Effector memory CD8-positive, alpha-beta T cell (primary cell): ENCODE measurements at regions not wholly inside any gene's neighbourhood (a gene's known extent, or its start where the extent isn't known, plus 50 kb on each side); places are given as distances from the start of the nearest gene placed in this dataset.

Experiments
- ATAC-seq: fragments of 150-1000 bp; cut with Tn5 transposase; replicated peaks from 2 replicates; pipeline ENCODE4 v1.10.0; 2021; ENCODE audit warnings: mild to moderate bottlenecking, moderate library complexity
- DNase-seq, 3 experiments: peaks; one replicate each; pipeline ENCODE4 v3.0.0; 2021
- H3K27ac Mint-ChIP-seq, 2 donors: one replicate each; pipeline ENCODE4 v1.8.0; 2022; ENCODE audit warnings: mild to moderate bottlenecking in 2 of 2, mixed read lengths in 2 of 2, moderate library complexity in 2 of 2
- H3K27me3 Mint-ChIP-seq, 2 donors: one replicate each; pipeline ENCODE4 v1.8.0; 2022; ENCODE audit warnings: mixed read lengths in 2 of 2
- H3K36me3 Mint-ChIP-seq: one replicate; pipeline ENCODE4 v1.8.0; 2022; ENCODE audit warnings: mild to moderate bottlenecking, moderate library complexity, mixed read lengths; ENCODE audit not compliant: insufficient read depth
- H3K4me1 Mint-ChIP-seq, 2 donors: one replicate each; pipeline ENCODE4 v1.8.0; 2022; ENCODE audit warnings: low read depth in 2 of 2, mixed read lengths in 2 of 2
- H3K4me3 Mint-ChIP-seq, 2 donors: one replicate each; pipeline ENCODE4 v1.8.0; 2022; ENCODE audit warnings: mild to moderate bottlenecking in 2 of 2, mixed read lengths in 2 of 2, moderate library complexity in 2 of 2
- H3K9me3 Mint-ChIP-seq, 2 donors: one replicate each; pipeline ENCODE4 v1.8.0; 2022; ENCODE audit warnings: mixed read lengths in 2 of 2

DNA sequence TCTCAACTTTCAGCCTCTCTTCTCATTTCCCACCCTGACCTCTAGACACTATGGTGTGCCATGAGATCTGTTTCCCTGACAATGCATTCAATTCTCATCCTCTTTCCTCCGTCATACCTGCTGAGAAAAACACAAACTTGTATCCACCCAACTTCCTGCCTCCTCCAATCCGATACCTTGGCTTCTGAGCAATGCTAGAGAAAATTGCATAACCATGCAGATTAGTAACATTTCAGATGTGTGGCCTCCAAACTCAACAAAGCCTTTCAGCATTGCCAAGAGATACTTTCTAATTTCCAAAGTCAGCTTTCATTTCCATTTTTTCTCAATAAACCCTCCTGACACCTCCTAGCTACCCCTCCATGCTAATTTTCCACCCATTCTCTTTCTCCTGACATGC, 88.5 kb downstream of the MINAR1 start:
- no peaks in the 10 kb centered on the region for H3K9me3 Mint-ChIP-seq
- DNase-seq (no peak), ATAC-seq (no peak)
- no peak overlapping the region for H3K4me3 Mint-ChIP-seq
- no peaks in the 10 kb centered on the region for H3K4me1 Mint-ChIP-seq
- H3K27ac Mint-ChIP-seq, result no peak overlapping the region
- no peaks in the 10 kb centered on the region for H3K36me3 Mint-ChIP-seq
- H3K27me3 Mint-ChIP-seq, result peaks cover 38 to 44% of the 10 kb centered on the region in 2 donors

DNA sequence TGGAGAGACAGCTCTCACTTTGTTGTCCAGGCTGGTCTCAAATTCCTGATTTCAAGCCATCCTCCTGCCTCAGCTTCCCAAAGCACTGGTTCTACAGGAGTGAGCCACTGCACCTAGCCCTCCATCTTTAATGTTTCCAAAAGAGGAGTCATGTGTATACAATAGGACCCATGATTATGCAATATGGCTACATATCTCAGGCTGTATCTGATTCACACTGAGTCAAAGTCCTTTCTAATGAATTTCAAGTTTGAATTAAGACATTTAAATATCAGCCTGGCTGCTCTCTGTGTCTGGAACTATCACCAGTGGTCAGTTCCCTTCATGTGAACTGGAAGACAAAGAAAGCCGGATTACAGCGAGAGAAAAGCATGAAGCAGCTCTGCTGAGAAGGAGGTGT, 90.5 kb downstream of the MINAR1 start:
- no peaks in the 10 kb centered on the region for H3K4me1 Mint-ChIP-seq
- ATAC-seq (no peak), DNase-seq (no peak)
- no peak overlapping the region for H3K4me3 Mint-ChIP-seq
- H3K27me3 Mint-ChIP-seq, result peaks cover 30 to 50% of the 10 kb centered on the region in 2 donors
- no peaks in the 10 kb centered on the region for H3K36me3 Mint-ChIP-seq
- H3K9me3 Mint-ChIP-seq, result no peaks in the 10 kb centered on the region
- H3K27ac Mint-ChIP-seq, result no peak overlapping the region

DNA sequence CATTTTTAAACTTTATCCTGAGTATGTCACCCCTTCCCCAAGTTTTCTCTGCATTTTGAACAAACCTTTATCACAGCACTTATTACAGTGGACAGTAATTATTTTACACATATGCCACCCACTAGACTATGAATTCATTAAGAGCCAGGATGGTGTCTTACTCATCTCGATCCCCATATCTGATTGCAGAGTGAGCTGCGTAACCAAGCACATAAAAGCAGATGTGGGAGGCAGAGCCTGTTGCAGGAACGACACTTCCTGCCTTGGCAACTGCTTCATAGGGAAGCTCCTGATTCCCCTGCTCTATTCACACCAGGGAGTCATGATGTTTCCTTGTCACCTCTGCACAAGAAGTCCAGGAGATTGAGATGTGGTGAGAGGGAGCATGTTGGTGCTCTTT, 91.1 kb downstream of the MINAR1 start:
- H3K4me3 Mint-ChIP-seq, result no peak overlapping the region
- no peaks in the 10 kb centered on the region for H3K36me3 Mint-ChIP-seq
- ATAC-seq (no peak), DNase-seq (no peak)
- H3K27me3 Mint-ChIP-seq, result peaks cover 29 to 51% of the 10 kb centered on the region in 2 donors
- no peak overlapping the region for H3K27ac Mint-ChIP-seq
- H3K9me3 Mint-ChIP-seq, result no peaks in the 10 kb centered on the region
- no peaks in the 10 kb centered on the region for H3K4me1 Mint-ChIP-seq

GRCh38 chr15:79524531-79524930, 92.4 kb downstream of the MINAR1 start:
- Mint-ChIP-seq H3K36me3 (no peaks in the 10 kb centered on the region), H3K9me3 (no peaks in the 10 kb centered on the region), H3K27me3 (peaks cover 21 to 43% of the 10 kb centered on the region in 2 donors), H3K4me3 (no peak overlapping the region), H3K27ac (no peak overlapping the region), H3K4me1 (no peaks in the 10 kb centered on the region)
- no peak for ATAC-seq
- no peak for DNase-seq

DNA sequence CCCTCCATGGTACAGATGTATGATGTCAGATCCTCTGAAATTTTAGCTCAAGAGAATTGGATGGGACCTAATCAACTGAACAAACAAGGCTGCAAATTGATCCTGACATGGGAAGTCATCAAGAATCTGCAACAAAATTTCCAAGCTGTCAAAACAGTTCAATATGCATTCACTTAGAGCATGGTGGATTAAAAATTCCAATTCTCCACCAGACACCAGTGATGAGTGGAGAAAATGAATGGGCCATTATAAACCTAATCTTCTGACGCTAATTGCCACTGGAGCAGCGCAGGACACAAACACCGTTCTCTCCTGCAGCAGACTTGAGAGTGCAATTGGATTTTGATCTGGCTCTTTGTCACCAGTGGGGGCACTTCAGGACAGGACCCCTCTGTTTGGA, 94.2 kb downstream of the MINAR1 start:
- peaks cover 26 to 46% of the 10 kb centered on the region in 2 donors for H3K27me3 Mint-ChIP-seq
- H3K4me1 Mint-ChIP-seq, result no peaks in the 10 kb centered on the region
- H3K9me3 Mint-ChIP-seq, result no peaks in the 10 kb centered on the region
- no peak overlapping the region for H3K27ac Mint-ChIP-seq
- ATAC-seq (no peak), DNase-seq (no peak)
- no peak overlapping the region for H3K4me3 Mint-ChIP-seq
- no peaks in the 10 kb centered on the region for H3K36me3 Mint-ChIP-seq

- DNase-seq, result no peak
- Mint-ChIP-seq H3K9me3 (no peaks in the 10 kb centered on the region), H3K27me3 (peaks cover 36 to 46% of the 10 kb centered on the region in 2 donors), H3K4me1 (no peaks in the 10 kb centered on the region), H3K36me3 (no peaks in the 10 kb centered on the region), H3K4me3 (no peak overlapping the region), H3K27ac (no peak overlapping the region)
- ATAC-seq, result no peak
Observed at GRCh38 chr15:79527821-79528220, 95.7 kb downstream of the MINAR1 start.

GRCh38 chr15:79529157-79529785, 97.1 kb downstream of the MINAR1 start:
- ATAC-seq, result no peak
- Mint-ChIP-seq H3K4me3 (no peak overlapping the region), H3K4me1 (no peaks in the 10 kb centered on the region), H3K9me3 (no peaks in the 10 kb centered on the region), H3K27ac (no peak overlapping the region), H3K27me3 (peaks cover 31 to 40% of the 10 kb centered on the region in 2 donors), H3K36me3 (no peaks in the 10 kb centered on the region)
- no peak for DNase-seq

DNA sequence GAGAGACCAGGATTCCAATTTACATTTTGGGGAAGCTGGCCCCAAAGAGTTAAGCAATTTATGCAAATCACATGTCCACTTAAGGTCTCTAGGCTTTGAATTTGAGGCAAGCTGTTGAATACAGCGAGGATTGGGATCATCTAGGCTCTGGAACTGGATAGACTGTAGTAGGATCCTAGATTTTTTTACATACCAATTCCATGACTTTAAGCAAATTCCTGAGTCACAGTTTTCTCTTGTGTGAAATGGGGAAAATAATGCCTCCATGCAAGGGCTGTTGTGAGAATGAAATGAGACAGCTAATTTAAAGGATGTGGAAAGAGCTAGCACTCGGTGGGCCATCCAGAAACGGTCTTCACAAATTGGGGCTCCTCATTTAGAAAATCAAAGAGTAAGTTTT, 103.4 kb downstream of the MINAR1 start:
- Mint-ChIP-seq H3K4me3 (no peak overlapping the region), H3K9me3 (no peaks in the 10 kb centered on the region), H3K36me3 (no peaks in the 10 kb centered on the region), H3K27me3 (peaks cover 36 to 59% of the 10 kb centered on the region in 2 donors), H3K27ac (no peak overlapping the region), H3K4me1 (no peaks in the 10 kb centered on the region)
- ATAC-seq, result no peak
- DNase-seq, result no peak

GRCh38 chr15:79538527-79538926, 106.4 kb downstream of the MINAR1 start:
- ATAC-seq (no peak), DNase-seq (no peak)
- H3K4me1 Mint-ChIP-seq, result no peaks in the 10 kb centered on the region
- no peak overlapping the region for H3K4me3 Mint-ChIP-seq
- H3K9me3 Mint-ChIP-seq, result no peaks in the 10 kb centered on the region
- H3K27ac Mint-ChIP-seq, result no peak overlapping the region
- H3K27me3 Mint-ChIP-seq, result peaks cover 21 to 71% of the 10 kb centered on the region in 2 donors
- H3K36me3 Mint-ChIP-seq, result no peaks in the 10 kb centered on the region

DNA sequence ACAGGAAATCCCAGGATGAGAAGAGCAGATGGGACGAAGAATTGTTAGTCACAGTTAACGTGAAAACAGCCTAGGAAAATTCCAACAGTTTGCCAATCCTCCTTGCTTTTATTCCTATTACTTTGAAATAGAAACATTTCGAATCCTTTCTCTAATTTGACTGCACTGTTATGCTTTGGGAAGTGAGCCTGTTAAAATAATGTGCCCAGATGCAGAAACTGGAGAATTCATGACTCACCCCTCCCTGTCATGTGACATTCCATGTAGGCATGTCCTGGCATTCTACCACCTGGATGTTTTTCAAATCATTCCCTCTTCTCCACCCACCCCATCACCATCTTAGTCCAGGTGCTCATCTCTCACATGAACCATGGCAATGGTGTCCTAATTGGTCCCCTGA, 107.3 kb downstream of the MINAR1 start:
- peaks cover 15 to 65% of the 10 kb centered on the region in 2 donors for H3K27me3 Mint-ChIP-seq
- no peaks in the 10 kb centered on the region for H3K4me1 Mint-ChIP-seq
- DNase-seq (no peak), ATAC-seq (no peak)
- no peaks in the 10 kb centered on the region for H3K9me3 Mint-ChIP-seq
- no peak overlapping the region for H3K4me3 Mint-ChIP-seq
- H3K27ac Mint-ChIP-seq, result no peak overlapping the region
- no peaks in the 10 kb centered on the region for H3K36me3 Mint-ChIP-seq

DNA sequence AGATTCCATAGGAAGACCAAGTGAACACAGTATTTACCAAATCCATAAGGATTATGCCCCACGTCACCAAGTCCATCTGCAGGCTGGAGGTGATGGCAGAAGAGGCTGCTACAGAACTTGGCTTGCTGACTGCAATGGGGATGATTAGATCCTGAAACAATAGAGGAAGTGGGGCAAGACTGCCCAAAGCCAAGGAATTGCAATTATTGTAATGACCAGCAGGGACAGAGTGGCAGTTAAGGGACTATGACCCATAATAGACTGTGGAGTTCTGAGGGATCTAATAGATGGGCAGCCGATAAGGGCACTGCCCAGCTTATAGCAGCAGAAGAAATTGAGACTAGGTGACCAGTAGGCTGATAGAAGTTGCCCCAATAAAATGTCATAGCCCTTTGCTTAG, 108.4 kb downstream of the MINAR1 start:
- Mint-ChIP-seq H3K27me3 (peaks cover 18 to 58% of the 10 kb centered on the region in 2 donors), H3K4me1 (no peaks in the 10 kb centered on the region), H3K27ac (no peak overlapping the region), H3K4me3 (no peak overlapping the region), H3K36me3 (no peaks in the 10 kb centered on the region), H3K9me3 (no peaks in the 10 kb centered on the region)
- DNase-seq (no peak), ATAC-seq (no peak)

DNA sequence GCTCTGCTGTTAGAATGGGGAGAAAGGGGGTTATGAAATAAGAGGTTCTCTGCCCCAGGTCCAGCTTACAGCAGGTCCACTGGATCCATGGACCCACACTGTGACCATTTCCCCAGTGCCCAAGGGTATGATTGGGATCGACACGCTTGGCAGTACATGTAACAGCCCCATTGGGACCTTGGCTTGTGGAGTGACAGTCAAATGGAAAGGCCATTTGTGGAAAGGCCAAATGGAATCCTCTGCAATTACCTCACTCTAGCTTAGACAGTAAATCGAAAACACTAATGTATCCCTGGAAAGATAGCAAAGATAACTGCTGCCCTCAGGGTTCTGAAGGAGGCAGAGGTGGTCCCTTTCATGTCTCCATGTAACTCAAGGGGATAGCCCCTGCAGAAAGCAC, 109.1 kb downstream of the MINAR1 start:
- Mint-ChIP-seq H3K27ac (no peak overlapping the region), H3K4me1 (no peaks in the 10 kb centered on the region), H3K36me3 (no peaks in the 10 kb centered on the region), H3K4me3 (no peak overlapping the region), H3K9me3 (no peaks in the 10 kb centered on the region), H3K27me3 (peaks cover 24 to 61% of the 10 kb centered on the region in 2 donors)
- DNase-seq, result no peak
- no peak for ATAC-seq

GRCh38 chr15:79543097-79543496, 111.0 kb downstream of the MINAR1 start:
- Mint-ChIP-seq H3K4me1 (no peaks in the 10 kb centered on the region), H3K27ac (no peak overlapping the region), H3K36me3 (no peaks in the 10 kb centered on the region), H3K27me3 (peaks cover 23 to 44% of the 10 kb centered on the region in 2 donors), H3K4me3 (no peak overlapping the region), H3K9me3 (no peaks in the 10 kb centered on the region)
- no peak for ATAC-seq
- no peak for DNase-seq

DNA sequence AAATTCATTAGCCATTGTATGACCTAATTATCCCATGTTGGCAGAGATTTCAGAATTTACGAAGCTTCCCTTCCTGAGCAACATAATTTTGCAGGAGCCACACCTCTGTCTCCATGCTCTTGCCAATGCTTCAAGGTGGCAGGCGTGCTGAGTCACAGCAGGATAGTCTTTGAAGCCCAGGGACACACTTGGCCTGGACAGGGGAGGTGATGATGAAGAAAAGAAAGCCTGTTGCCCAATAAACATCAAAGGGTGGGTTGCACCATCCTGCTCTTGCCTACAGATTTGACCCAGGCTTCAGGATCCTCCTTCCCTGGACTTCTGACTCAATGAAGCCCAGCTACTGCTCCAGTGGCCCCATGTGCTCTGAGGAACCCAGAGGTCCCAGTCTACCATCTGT, 117.1 kb downstream of the MINAR1 start:
- H3K36me3 Mint-ChIP-seq, result no peaks in the 10 kb centered on the region
- H3K27ac Mint-ChIP-seq, result no peak overlapping the region
- H3K4me3 Mint-ChIP-seq, result no peak overlapping the region
- no peak for DNase-seq
- H3K9me3 Mint-ChIP-seq, result no peaks in the 10 kb centered on the region
- H3K4me1 Mint-ChIP-seq, result no peaks in the 10 kb centered on the region
- no peak for ATAC-seq
- H3K27me3 Mint-ChIP-seq, result peaks cover 33 to 40% of the 10 kb centered on the region in 2 donors

DNA sequence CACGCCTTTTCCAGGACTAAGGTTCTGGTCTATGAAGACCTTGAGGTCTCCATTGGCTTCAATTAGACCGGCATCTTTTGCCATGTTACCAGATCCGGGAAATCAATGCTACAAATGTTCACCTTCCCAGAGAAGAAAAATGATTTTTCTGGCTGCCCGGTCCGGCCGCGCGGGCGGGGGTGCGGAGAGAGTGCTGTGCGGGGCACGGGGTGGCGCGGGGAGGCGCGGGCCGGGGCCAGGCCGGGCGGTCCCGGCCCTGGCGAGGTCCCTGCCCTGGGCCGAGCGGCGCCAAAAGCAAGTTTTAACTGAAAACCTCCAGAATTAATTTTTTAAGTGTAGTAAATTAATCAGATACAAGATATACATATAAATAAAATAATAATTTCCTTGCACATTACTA, 128.2 kb downstream of the MINAR1 start:
- H3K4me3 Mint-ChIP-seq, result no peak overlapping the region
- no peak for ATAC-seq
- H3K27me3 Mint-ChIP-seq, result peaks cover 37 to 39% of the 10 kb centered on the region in 2 donors
- no peaks in the 10 kb centered on the region for H3K36me3 Mint-ChIP-seq
- no peak overlapping the region for H3K27ac Mint-ChIP-seq
- no peaks in the 10 kb centered on the region for H3K9me3 Mint-ChIP-seq
- DNase-seq, result no peak
- no peaks in the 10 kb centered on the region for H3K4me1 Mint-ChIP-seq
